ENCODE measurements at regions not wholly inside any gene's neighbourhood (a gene's known extent, or its start where the extent isn't known, plus 50 kb on each side); places are given as distances from the start of the nearest gene placed in this dataset.

GRCh38 chr12:87671757-87672156 lies 357.4 kb downstream of the C12orf50 start:
- TF ChIP-seq POLR2A (IDR thresholded peaks at IDR 0.05) = no peak
- TF ChIP-seq, protein P1, sequence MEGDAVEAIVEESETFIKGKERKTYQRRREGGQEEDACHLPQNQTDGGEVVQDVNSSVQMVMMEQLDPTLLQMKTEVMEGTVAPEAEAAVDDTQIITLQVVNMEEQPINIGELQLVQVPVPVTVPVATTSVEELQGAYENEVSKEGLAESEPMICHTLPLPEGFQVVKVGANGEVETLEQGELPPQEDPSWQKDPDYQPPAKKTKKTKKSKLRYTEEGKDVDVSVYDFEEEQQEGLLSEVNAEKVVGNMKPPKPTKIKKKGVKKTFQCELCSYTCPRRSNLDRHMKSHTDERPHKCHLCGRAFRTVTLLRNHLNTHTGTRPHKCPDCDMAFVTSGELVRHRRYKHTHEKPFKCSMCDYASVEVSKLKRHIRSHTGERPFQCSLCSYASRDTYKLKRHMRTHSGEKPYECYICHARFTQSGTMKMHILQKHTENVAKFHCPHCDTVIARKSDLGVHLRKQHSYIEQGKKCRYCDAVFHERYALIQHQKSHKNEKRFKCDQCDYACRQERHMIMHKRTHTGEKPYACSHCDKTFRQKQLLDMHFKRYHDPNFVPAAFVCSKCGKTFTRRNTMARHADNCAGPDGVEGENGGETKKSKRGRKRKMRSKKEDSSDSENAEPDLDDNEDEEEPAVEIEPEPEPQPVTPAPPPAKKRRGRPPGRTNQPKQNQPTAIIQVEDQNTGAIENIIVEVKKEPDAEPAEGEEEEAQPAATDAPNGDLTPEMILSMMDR (IDR thresholded peaks at IDR 0.05 in 8 of 11, conservative IDR thresholded peaks at IDR 0.05 in 3 of 11) = no peak
- no peak for TF ChIP-seq POLR2AphosphoS5 (IDR thresholded peaks at IDR 0.05)
